Transverse colon (tissue), 4 donors: ENCODE measurements at regions not wholly inside any gene's neighbourhood (a gene's known extent, or its start where the extent isn't known, plus 50 kb on each side); places are given as distances from the start of the nearest gene placed in this dataset.

ENCODE experiments used
- DNase-seq: peaks from one replicate; pipeline ENCODE4 v3.0.0-alpha.2; 2019
- H3K27ac ChIP-seq, 4 donors: fragments of 200-600 bp; sonication (generic); 2 replicates each; pipeline ENCODE4 v1.5.1; 2016 to 2018; ENCODE audit warnings: inconsistent platforms in 4 of 4
- H3K27me3 ChIP-seq: fragments of 200-600 bp; sonication (generic); 2 replicates; pipeline ENCODE4 v1.5.1; 2017; ENCODE audit warnings: inconsistent platforms
- H3K36me3 ChIP-seq, 4 donors: fragments of 200-600 bp; sonication (generic); 2 replicates each; pipeline ENCODE4 v1.5.1; 2017 to 2019; ENCODE audit warnings: inconsistent platforms in 4 of 4
- H3K4me1 ChIP-seq, 4 donors: fragments of 200-600 bp; sonication (generic); 2 replicates each; pipeline ENCODE4 v1.5.1; 2017 to 2020; ENCODE audit warnings: inconsistent platforms in 4 of 4
- H3K4me3 ChIP-seq, 4 donors: fragments of 200-600 bp; sonication (generic); 1 replicate in 1 of 4; 2 replicates in 3 of 4; pipeline versions ENCODE4 v1.5.1 to v1.6.1; 2017 to 2019; ENCODE audit warnings: inconsistent platforms in 4 of 4
- H3K9me3 ChIP-seq, 2 donors: fragments of 200-600 bp; sonication (generic); 2 replicates each; pipeline ENCODE4 v1.5.1; 2017 to 2019; ENCODE audit warnings: inconsistent platforms in 2 of 2
- EP300 ChIP-seq: sonication (generic); formaldehyde crosslinking; IDR thresholded peaks from one replicate; pipeline ENCODE4 v1.6.1; 2017; ENCODE audit warnings: antibody characterized with exemption, low read depth
- POLR2A ChIP-seq: fragments of 450-650 bp; IDR thresholded peaks from one replicate; pipeline ENCODE4 v1.6.1; 2016; ENCODE audit warnings: antibody characterized with exemption, mild to moderate bottlenecking, moderate library complexity
- POLR2AphosphoS5 ChIP-seq, 3 donors: sonication (generic); formaldehyde crosslinking; IDR thresholded peaks; one replicate each; pipeline ENCODE4 v1.6.1; 2016; ENCODE audit warnings: antibody characterized with exemption in 3 of 3
- WGBS, 2 donors: methylation state at CpG; one replicate each; pipeline ENCODE4 v1.1.5; 2018; ENCODE audit warnings: low coverage in 1 of 2; 5-methylcytosine and 5-hydroxymethylcytosine counted together
- in situ Hi-C, 4 donors: fragments of 200-750 bp; cut with MboI; loops; one replicate each; pipeline versions ENCODE4 v1.15.0 to v1.15.1; 2017; ENCODE audit warnings: low sequenced_read_pairs in 3 of 4, low pct_ligation_motif_present in 1 of 4, low pct_unique_long_range_greater_than_20kb in 1 of 4
- intact Hi-C: fragments of 100-400 bp; cut with DNase I; formaldehyde crosslinking; loops from one replicate; pipeline ENCODE4 v1.15.1; 2023; ENCODE audit warnings: low total_unique reads
- TF ChIP-seq, protein P1 (sequence below), 5 experiments: fragments of 200-600 bp in 3 of 5; fragments of 450-650 bp in 2 of 5; sonication (generic) in 3 of 5; IDR thresholded peaks; 1 replicate in 2 of 5; 2 replicates in 3 of 5; pipeline ENCODE4 v1.5.1; 2016 to 2017; ENCODE audit warnings: antibody characterized with exemption in 5 of 5, inconsistent platforms in 3 of 5, mild to moderate bottlenecking in 2 of 5, moderate library complexity in 1 of 5

GRCh38 chr5:23606927-23607326, 99.5 kb downstream of the PRDM9 start:
- Histone ChIP-seq H3K27me3 (no peaks in the 10 kb centered on the region), H3K36me3 (no peaks in the 10 kb centered on the region), H3K27ac (no peak overlapping the region), H3K4me3 (no peak overlapping the region), H3K9me3 (peaks cover 0 to 3% of the 10 kb centered on the region in 2 donors), H3K4me1 (no peaks in the 10 kb centered on the region)
- intact Hi-C loops (no loop called here), in situ Hi-C loops (no loop called here)
- TF ChIP-seq POLR2AphosphoS5 (IDR thresholded peaks at IDR 0.05) (no peak), POLR2A (no peak), EP300 (no peak)
- TF ChIP-seq, protein P1, sequence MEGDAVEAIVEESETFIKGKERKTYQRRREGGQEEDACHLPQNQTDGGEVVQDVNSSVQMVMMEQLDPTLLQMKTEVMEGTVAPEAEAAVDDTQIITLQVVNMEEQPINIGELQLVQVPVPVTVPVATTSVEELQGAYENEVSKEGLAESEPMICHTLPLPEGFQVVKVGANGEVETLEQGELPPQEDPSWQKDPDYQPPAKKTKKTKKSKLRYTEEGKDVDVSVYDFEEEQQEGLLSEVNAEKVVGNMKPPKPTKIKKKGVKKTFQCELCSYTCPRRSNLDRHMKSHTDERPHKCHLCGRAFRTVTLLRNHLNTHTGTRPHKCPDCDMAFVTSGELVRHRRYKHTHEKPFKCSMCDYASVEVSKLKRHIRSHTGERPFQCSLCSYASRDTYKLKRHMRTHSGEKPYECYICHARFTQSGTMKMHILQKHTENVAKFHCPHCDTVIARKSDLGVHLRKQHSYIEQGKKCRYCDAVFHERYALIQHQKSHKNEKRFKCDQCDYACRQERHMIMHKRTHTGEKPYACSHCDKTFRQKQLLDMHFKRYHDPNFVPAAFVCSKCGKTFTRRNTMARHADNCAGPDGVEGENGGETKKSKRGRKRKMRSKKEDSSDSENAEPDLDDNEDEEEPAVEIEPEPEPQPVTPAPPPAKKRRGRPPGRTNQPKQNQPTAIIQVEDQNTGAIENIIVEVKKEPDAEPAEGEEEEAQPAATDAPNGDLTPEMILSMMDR (IDR thresholded peaks at IDR 0.05): no peak
- DNase-seq: no peak
- 45 to 63% methylated on average over 2 of the region's 2 CpGs for WGBS, 2 donors

DNA sequence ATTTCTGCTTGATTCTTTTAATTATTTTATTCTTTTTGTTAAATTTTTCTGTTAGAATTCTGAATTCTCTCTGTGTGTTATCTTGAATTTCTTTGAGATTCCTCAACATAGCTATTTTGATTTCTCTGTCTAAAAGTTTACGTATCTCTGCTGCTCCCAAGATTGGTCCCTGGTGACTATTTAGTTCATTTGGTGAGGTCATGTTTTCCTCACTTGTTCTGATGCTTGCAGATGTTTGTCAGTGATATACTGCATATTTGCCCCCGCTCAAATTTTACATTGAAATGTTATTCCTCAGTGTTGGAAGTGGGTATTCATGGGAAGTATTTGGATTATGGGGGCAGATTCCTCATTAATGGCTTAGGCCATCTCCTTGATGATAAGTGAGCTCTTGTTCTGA, 105.3 kb downstream of the PRDM9 start:
- Histone ChIP-seq H3K27me3 (no peaks in the 10 kb centered on the region), H3K27ac (no peak overlapping the region), H3K4me1 (no peaks in the 10 kb centered on the region), H3K36me3 (no peaks in the 10 kb centered on the region), H3K9me3 (peaks cover 0 to 3% of the 10 kb centered on the region in 2 donors), H3K4me3 (no peak overlapping the region)
- in situ Hi-C loops (no loop called here), intact Hi-C loops (no loop called here)
- WGBS, 2 donors: 0 to 91% methylated on average over 1 to 2 of the region's 2 CpGs
- TF ChIP-seq POLR2AphosphoS5 (IDR thresholded peaks at IDR 0.05) (no peak), POLR2A (no peak)
- no peak for DNase-seq

- 53 to 80% methylated on average over 1 of the region's 1 CpG for WGBS, 2 donors
- H3K4me1 ChIP-seq: no peaks in the 10 kb centered on the region
- H3K9me3 ChIP-seq: peaks cover 0 to 3% of the 10 kb centered on the region in 2 donors
- no peaks in the 10 kb centered on the region for H3K36me3 ChIP-seq
- DNase-seq: no peak
- H3K27ac ChIP-seq: no peak overlapping the region
- no peaks in the 10 kb centered on the region for H3K27me3 ChIP-seq
- H3K4me3 ChIP-seq: no peak overlapping the region
- in situ Hi-C loops (no loop called here), intact Hi-C loops (no loop called here)
- TF ChIP-seq, protein P1 (IDR thresholded peaks at IDR 0.05): no peak
- TF ChIP-seq POLR2A: no peak
- no peak for TF ChIP-seq POLR2AphosphoS5 (IDR thresholded peaks at IDR 0.05)
- no peak for TF ChIP-seq EP300
Observed at GRCh38 chr5:23613566-23613965, 106.2 kb downstream of the PRDM9 start.

DNA sequence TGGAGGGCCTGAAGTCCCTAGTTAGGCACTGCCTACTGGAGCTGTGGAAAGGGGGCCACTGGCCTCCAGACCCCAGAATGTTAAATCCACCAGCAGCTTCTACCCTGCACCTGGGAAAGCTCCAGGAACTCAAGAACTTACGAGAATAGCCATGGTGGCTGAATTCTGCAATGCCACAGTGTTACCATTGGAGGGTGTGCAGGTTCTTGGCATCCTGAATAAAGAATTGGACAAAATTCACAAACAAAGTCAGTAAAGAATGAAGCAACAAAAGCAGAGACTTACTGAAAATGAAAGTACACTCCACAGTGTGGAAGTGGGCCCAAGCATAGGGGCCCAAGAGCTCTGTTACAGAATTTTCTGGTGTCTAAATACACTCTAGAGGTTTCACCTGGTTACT, 107.0 kb downstream of the PRDM9 start:
- TF ChIP-seq EP300 (no peak), POLR2A (no peak), POLR2AphosphoS5 (IDR thresholded peaks at IDR 0.05) (no peak)
- TF ChIP-seq, protein P1 (IDR thresholded peaks at IDR 0.05): no peak
- H3K9me3 ChIP-seq: peaks cover 0 to 7% of the 10 kb centered on the region in 2 donors
- intact Hi-C loops: no loop called here
- no peaks in the 10 kb centered on the region for H3K27me3 ChIP-seq
- in situ Hi-C loops: no loop called here
- H3K27ac ChIP-seq: no peak overlapping the region
- 33 to 40% methylated on average over 1 of the region's 1 CpG for WGBS, 2 donors
- H3K36me3 ChIP-seq: no peaks in the 10 kb centered on the region
- no peak for DNase-seq
- H3K4me1 ChIP-seq: no peaks in the 10 kb centered on the region
- no peak overlapping the region for H3K4me3 ChIP-seq

DNA sequence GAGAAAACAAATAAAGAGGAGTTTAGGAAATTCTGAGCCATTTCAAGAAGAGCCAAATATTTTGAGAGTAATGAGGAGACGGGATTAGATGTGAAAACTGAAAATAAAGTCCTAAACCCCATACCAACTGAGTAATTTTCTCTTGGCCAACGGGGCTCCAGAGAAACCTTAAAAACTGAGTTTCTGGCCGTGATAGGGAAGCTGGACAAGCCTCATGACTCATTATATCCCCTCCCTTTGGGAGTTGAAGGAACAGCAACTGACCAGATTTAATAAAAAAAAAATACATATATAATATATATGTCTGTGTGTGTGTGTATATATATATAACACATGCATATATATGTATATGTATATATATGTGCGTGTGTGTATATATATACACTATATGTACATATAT, 119.6 kb downstream of the PRDM9 start:
- Histone ChIP-seq H3K4me3 (no peak overlapping the region), H3K27ac (no peak overlapping the region), H3K4me1 (no peaks in the 10 kb centered on the region), H3K9me3 (no peaks in the 10 kb centered on the region), H3K27me3 (no peaks in the 10 kb centered on the region), H3K36me3 (no peaks in the 10 kb centered on the region)
- no peak for DNase-seq
- 53 to 61% methylated on average over 4 of the region's 4 CpGs for WGBS, 2 donors
- TF ChIP-seq POLR2AphosphoS5 (IDR thresholded peaks at IDR 0.05) (no peak), POLR2A (no peak), EP300 (no peak)
- TF ChIP-seq, protein P1 (IDR thresholded peaks at IDR 0.05): no peak
- in situ Hi-C loops: no loop called here
- intact Hi-C loops: no loop called here
